Keratinocyte (primary cell): ENCODE measurements at regions not wholly inside any gene's neighbourhood (a gene's known extent, or its start where the extent isn't known, plus 50 kb on each side); places are given as distances from the start of the nearest gene placed in this dataset.

Experiments used
- DNase-seq: peaks from one replicate; pipeline ENCODE4 v3.0.0-alpha.2; 2011; ENCODE audit warnings: low read depth, missing footprints, low spot score
- FAIRE-seq: peaks from 2 replicates; lab custom pipeline; 2011; peaks lifted over from hg19 to GRCh38; lab: Jason Lieb, UNC
- H2AFZ ChIP-seq: 2 replicates; pipeline ENCODE4 v1.6.0; 2012; ENCODE audit warnings: low read length, control low read depth, inconsistent platforms; ENCODE audit not compliant: control insufficient read depth
- H3K27ac ChIP-seq: 2 replicates; pipeline ENCODE4 v1.5.1; 2011; ENCODE audit warnings: low read length; ENCODE audit not compliant: control insufficient read depth, insufficient read depth
- H3K27me3 ChIP-seq: 3 replicates; pipeline ENCODE4 v1.6.0; 2011; ENCODE audit warnings: low read length; ENCODE audit not compliant: control insufficient read depth, insufficient read depth; ENCODE audit errors: extremely low read depth
- H3K36me3 ChIP-seq, 2 experiments: 2 replicates in 1 of 2; 3 replicates in 1 of 2; pipeline ENCODE4 v1.5.1; 2011; ENCODE audit warnings: low read length in 2 of 2, mild to moderate bottlenecking in 1 of 2; ENCODE audit not compliant: control insufficient read depth in 2 of 2, insufficient read depth in 2 of 2; ENCODE audit errors: extremely low read depth in 1 of 2
- H3K4me1 ChIP-seq: 3 replicates; pipeline ENCODE4 v1.5.1; 2011; ENCODE audit warnings: low read length; ENCODE audit not compliant: control insufficient read depth, insufficient read depth; ENCODE audit errors: extremely low read depth
- H3K4me2 ChIP-seq: 3 replicates; pipeline ENCODE4 v1.6.0; 2011; ENCODE audit warnings: low read depth, low read length; ENCODE audit not compliant: control insufficient read depth, insufficient read depth; ENCODE audit errors: extremely low read depth
- H3K4me3 ChIP-seq, 3 experiments: fragments of 200-600 bp in 1 of 3; sonication (generic) in 1 of 3; 2 replicates in 2 of 3; 3 replicates in 1 of 3; pipeline ENCODE4 v1.5.1; 2011 to 2016; ENCODE audit warnings: low read length in 3 of 3, mild to moderate bottlenecking in 3 of 3, control low read depth in 2 of 3, inconsistent platforms in 1 of 3, low read depth in 1 of 3, mixed read lengths in 1 of 3, mixed run types in 1 of 3, moderate library complexity in 1 of 3; ENCODE audit not compliant: control insufficient read depth in 2 of 3, insufficient read depth in 2 of 3; ENCODE audit errors: extremely low read depth in 1 of 3
- H3K79me2 ChIP-seq: 2 replicates; pipeline ENCODE4 v1.6.0; 2012; ENCODE audit warnings: low read length; ENCODE audit not compliant: control insufficient read depth, insufficient read depth
- H3K9ac ChIP-seq: 3 replicates; pipeline ENCODE4 v1.6.0; 2011; ENCODE audit warnings: low read length; ENCODE audit not compliant: control insufficient read depth, insufficient read depth; ENCODE audit errors: extremely low read depth
- H3K9me1 ChIP-seq: 3 replicates; pipeline ENCODE4 v1.6.0; 2011; ENCODE audit warnings: low read length; ENCODE audit not compliant: control insufficient read depth, insufficient read depth; ENCODE audit errors: extremely low read depth
- H3K9me3 ChIP-seq: 2 replicates; pipeline ENCODE4 v1.5.1; 2012; ENCODE audit warnings: low read depth, low read length; ENCODE audit not compliant: control insufficient read depth
- H4K20me1 ChIP-seq: 3 replicates; pipeline ENCODE4 v1.6.0; 2011; ENCODE audit warnings: low read length; ENCODE audit not compliant: control insufficient read depth, insufficient read depth; ENCODE audit errors: extremely low read depth
- EZH2 ChIP-seq: IDR thresholded peaks from one replicate; pipeline ENCODE4 v1.6.1; 2012; ENCODE audit warnings: inconsistent platforms, mild to moderate bottlenecking, low read length, moderate library complexity
- dilution Hi-C: fragments of 300-500 bp; cut with MboI; formaldehyde crosslinking; loops from one replicate; pipeline ENCODE4 v1.7.0; 2020; ENCODE audit warnings: low sequenced_read_pairs; ENCODE audit not compliant: extremely low pct_ligation_motif_present
- TF ChIP-seq, protein P1 (sequence below), 3 experiments: IDR thresholded peaks in 1 of 3; conservative IDR thresholded peaks in 1 of 3; optimal IDR thresholded peaks in 1 of 3; 2 replicates in 2 of 3; 3 replicates in 1 of 3; pipeline versions ENCODE3 to v1.5.1; 2011; ENCODE audit warnings: low read length in 3 of 3, mild to moderate bottlenecking in 3 of 3, moderate library complexity in 2 of 3, control low read depth in 1 of 3, inconsistent platforms in 1 of 3; ENCODE audit not compliant: insufficient read depth in 2 of 3; ENCODE audit errors: extremely low read depth in 1 of 3

DNA sequence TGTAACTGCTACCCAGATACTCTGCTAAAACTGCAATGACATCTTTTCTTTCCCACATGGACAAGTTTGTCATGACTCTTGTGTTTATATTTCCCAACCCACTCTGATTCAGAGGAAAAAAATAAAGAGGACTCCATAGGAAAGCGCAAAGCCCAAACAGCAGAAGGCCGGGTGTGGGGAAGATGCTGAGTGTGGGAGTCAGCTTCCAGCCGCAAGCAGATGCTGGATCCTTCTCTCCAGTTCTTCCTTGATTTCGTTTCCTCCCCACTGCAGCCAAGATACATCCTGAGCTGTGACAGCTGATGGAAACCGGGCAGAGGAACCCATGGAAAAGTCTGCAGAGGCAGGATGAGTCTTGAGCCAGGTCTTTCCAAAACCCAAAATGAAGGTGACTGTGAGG, 498.2 kb downstream of the PLPP3 start:
- Histone ChIP-seq H3K79me2 (no peaks in the 10 kb centered on the region), H3K9ac (no peak overlapping the region), H3K9me3 (no peaks in the 10 kb centered on the region), H4K20me1 (no peaks in the 10 kb centered on the region), H3K36me3 (no peaks in the 10 kb centered on the region), H3K27me3 (no peaks in the 10 kb centered on the region), H3K9me1 (no peaks in the 10 kb centered on the region), H3K4me3 (no peak overlapping the region), H3K27ac (no peak overlapping the region), H2AFZ (no peak overlapping the region), H3K4me2 (no peak overlapping the region), H3K4me1 (peaks cover 5% of the 10 kb centered on the region)
- FAIRE-seq (no peak), DNase-seq (no peak)
- dilution Hi-C loops, result no loop called here
- no peak for TF ChIP-seq EZH2
- TF ChIP-seq, protein P1, sequence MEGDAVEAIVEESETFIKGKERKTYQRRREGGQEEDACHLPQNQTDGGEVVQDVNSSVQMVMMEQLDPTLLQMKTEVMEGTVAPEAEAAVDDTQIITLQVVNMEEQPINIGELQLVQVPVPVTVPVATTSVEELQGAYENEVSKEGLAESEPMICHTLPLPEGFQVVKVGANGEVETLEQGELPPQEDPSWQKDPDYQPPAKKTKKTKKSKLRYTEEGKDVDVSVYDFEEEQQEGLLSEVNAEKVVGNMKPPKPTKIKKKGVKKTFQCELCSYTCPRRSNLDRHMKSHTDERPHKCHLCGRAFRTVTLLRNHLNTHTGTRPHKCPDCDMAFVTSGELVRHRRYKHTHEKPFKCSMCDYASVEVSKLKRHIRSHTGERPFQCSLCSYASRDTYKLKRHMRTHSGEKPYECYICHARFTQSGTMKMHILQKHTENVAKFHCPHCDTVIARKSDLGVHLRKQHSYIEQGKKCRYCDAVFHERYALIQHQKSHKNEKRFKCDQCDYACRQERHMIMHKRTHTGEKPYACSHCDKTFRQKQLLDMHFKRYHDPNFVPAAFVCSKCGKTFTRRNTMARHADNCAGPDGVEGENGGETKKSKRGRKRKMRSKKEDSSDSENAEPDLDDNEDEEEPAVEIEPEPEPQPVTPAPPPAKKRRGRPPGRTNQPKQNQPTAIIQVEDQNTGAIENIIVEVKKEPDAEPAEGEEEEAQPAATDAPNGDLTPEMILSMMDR (optimal IDR thresholded peaks at IDR 0.05 in 1 of 3, IDR thresholded peaks at IDR 0.05 in 1 of 3, conservative IDR thresholded peaks at IDR 0.05 in 1 of 3; ENCODE audit: extremely low read depth in 1 of 3, insufficient read depth in 2 of 3, low read length in 3 of 3), result no peak

DNA sequence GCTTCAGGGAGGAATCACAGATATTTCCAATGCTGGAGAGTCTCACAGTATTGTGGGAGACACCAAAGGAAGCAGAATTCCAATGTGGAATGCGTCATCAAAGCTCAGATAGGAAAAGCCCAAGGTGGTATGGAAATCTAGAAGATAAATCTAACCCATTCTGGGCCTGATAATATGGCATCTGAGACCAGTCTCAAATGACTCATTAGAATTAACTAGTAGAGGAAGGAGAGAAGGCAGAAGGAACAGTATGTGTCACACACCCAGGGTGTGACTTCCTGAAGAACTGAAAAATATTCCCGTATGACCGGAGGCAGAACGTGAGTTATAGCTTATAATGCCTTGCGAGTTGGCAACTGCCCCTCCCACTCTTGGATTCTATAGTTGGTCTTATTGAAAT, 499.2 kb downstream of the PLPP3 start:
- no peaks in the 10 kb centered on the region for H3K27me3 ChIP-seq
- no peaks in the 10 kb centered on the region for H3K36me3 ChIP-seq
- H3K4me1 ChIP-seq, result peaks cover 5% of the 10 kb centered on the region
- no peak overlapping the region for H3K4me3 ChIP-seq
- no peak for FAIRE-seq
- H3K9me1 ChIP-seq, result no peaks in the 10 kb centered on the region
- no peaks in the 10 kb centered on the region for H4K20me1 ChIP-seq
- no peak for DNase-seq
- H3K79me2 ChIP-seq, result no peaks in the 10 kb centered on the region
- TF ChIP-seq, protein P1 (optimal IDR thresholded peaks at IDR 0.05 in 1 of 3, IDR thresholded peaks at IDR 0.05 in 1 of 3, conservative IDR thresholded peaks at IDR 0.05 in 1 of 3; ENCODE audit: extremely low read depth in 1 of 3, insufficient read depth in 2 of 3, low read length in 3 of 3), result no peak
- no peak for TF ChIP-seq EZH2
- H3K27ac ChIP-seq, result no peak overlapping the region
- no peak overlapping the region for H2AFZ ChIP-seq
- no peaks in the 10 kb centered on the region for H3K9me3 ChIP-seq
- H3K9ac ChIP-seq, result no peak overlapping the region
- dilution Hi-C loops, result no loop called here
- no peak overlapping the region for H3K4me2 ChIP-seq
